Peyer's patch (tissue), 4 donors: ENCODE measurements at regions not wholly inside any gene's neighbourhood (a gene's known extent, or its start where the extent isn't known, plus 50 kb on each side); places are given as distances from the start of the nearest gene placed in this dataset.

Experiments
- POLR2A ChIP-seq, 2 donors: fragments of 450-650 bp; IDR thresholded peaks; one replicate each; pipeline ENCODE4 v1.5.1; 2017; ENCODE audit warnings: antibody characterized with exemption in 2 of 2, mild to moderate bottlenecking in 2 of 2, moderate library complexity in 2 of 2
- TF ChIP-seq, protein P1 (sequence below), 6 experiments: fragments of 450-650 bp in 4 of 6; fragments of 200-600 bp in 2 of 6; sonication (generic) in 1 of 6; IDR thresholded peaks; one replicate each; pipeline ENCODE4 v1.5.1; 2017 to 2019; ENCODE audit warnings: antibody characterized with exemption in 6 of 6, mild to moderate bottlenecking in 3 of 6, moderate library complexity in 1 of 6

DNA sequence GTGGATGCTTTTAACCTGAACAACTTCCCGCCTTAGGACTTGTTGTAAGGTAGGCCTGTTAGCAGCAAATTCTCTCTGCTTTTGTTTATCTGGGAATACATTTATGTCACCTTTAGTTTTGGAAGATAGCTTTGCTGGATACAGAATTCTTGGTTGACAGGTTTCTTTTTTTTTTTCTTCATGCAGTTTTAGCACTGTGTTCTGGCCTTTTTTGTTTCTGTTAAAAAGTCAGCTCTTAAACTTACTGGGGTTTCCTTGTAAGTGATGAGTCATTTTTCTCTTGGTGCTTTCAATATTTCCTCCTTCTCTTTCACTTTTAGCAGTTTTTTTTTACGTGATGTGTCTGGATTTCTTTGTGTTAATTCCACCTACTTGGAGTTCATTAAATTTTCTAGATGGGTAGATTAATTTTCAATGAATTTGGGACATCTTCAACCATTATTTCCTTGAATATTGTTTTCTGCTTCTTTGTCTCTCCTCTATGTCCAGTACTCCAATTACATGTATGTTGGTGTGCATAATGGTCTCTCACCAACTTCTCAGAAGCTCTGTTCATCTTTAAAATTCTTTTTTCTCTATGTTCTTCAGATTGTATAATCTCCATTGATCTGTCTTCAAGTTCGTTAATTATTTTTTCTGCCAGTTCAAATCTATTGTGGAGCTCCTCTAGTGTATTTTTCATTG, 188.2 kb upstream of the ZNF536 start:
- TF ChIP-seq POLR2A (IDR thresholded peaks at IDR 0.05) = no peak
- TF ChIP-seq, protein P1, sequence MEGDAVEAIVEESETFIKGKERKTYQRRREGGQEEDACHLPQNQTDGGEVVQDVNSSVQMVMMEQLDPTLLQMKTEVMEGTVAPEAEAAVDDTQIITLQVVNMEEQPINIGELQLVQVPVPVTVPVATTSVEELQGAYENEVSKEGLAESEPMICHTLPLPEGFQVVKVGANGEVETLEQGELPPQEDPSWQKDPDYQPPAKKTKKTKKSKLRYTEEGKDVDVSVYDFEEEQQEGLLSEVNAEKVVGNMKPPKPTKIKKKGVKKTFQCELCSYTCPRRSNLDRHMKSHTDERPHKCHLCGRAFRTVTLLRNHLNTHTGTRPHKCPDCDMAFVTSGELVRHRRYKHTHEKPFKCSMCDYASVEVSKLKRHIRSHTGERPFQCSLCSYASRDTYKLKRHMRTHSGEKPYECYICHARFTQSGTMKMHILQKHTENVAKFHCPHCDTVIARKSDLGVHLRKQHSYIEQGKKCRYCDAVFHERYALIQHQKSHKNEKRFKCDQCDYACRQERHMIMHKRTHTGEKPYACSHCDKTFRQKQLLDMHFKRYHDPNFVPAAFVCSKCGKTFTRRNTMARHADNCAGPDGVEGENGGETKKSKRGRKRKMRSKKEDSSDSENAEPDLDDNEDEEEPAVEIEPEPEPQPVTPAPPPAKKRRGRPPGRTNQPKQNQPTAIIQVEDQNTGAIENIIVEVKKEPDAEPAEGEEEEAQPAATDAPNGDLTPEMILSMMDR (IDR thresholded peaks at IDR 0.05) = no peak
